ENCODE measurements at regions not wholly inside any gene's neighbourhood (a gene's known extent, or its start where the extent isn't known, plus 50 kb on each side); places are given as distances from the start of the nearest gene placed in this dataset.

- Mint-ChIP-seq H3K36me3 (peaks cover 3% of the 10 kb centered on the region; the same call in 1 of the 2 replicates), H3K27ac (no peak overlapping the region), H3K4me3 (no peak overlapping the region), H3K27me3 (ENCODE audit: low read depth) (peaks cover 3% of the 10 kb centered on the region; the same call in 1 of the 2 replicates), H3K9me3 (peaks cover 10% of the 10 kb centered on the region), H3K4me1 (peaks cover 23% of the 10 kb centered on the region)
- CTCF ChIA-PET, result interaction anchor here (1.4 kb wide), 1 partner anchor 190 kb away, joined by 4 read pairs; no protein-coding TSS in a partner anchor
- POLR2A ChIA-PET, result no interaction called here
- ATAC-seq (no peak), DNase-seq (ENCODE audit: low spot score) (no peak)
- TF ChIP-seq ZNF138 (CRISPR knock-in tag; conservative IDR thresholded peaks at IDR 0.05) (no peak), ZNF121 (CRISPR knock-in tag; IDR thresholded peaks at IDR 0.05) (peak; percentile 61; the same call in 1 of the 2 replicates)
Measured at GRCh38 chr19:29289020-29289419, 76.1 kb upstream of the UQCRFS1 start.

- Mint-ChIP-seq H3K27me3 (ENCODE audit: low read depth) (peaks cover 3% of the 10 kb centered on the region; the same call in 1 of the 2 replicates), H3K4me1 (peaks cover 16% of the 10 kb centered on the region), H3K36me3 (peaks cover 3% of the 10 kb centered on the region; the same call in 1 of the 2 replicates), H3K9me3 (peaks cover 19% of the 10 kb centered on the region), H3K27ac (no peak overlapping the region), H3K4me3 (no peak overlapping the region)
- no peak for TF ChIP-seq ZNF263 (CRISPR knock-in tag; IDR thresholded peaks at IDR 0.05; ENCODE audit: low read depth)
- TF ChIP-seq STAT6 (CRISPR knock-in tag; conservative IDR thresholded peaks at IDR 0.05; ENCODE audit: low read depth), result no peak
- TF ChIP-seq MXD4 (CRISPR knock-in tag; IDR thresholded peaks at IDR 0.05; ENCODE audit: borderline replicate concordance), result no peak
- no peak for TF ChIP-seq USF1 (CRISPR knock-in tag; IDR thresholded peaks at IDR 0.05)
- no peak for TF ChIP-seq ARID4B (CRISPR knock-in tag; IDR thresholded peaks at IDR 0.05; ENCODE audit: borderline replicate concordance)
- TF ChIP-seq CREB1 (CRISPR knock-in tag; IDR thresholded peaks at IDR 0.05), result no peak
- no peak for TF ChIP-seq ZNF512 (CRISPR knock-in tag; IDR thresholded peaks at IDR 0.05; ENCODE audit: borderline replicate concordance)
- TF ChIP-seq CTCF (IDR thresholded peaks at IDR 0.05), result no peak
- TF ChIP-seq E2F1 (CRISPR knock-in tag; IDR thresholded peaks at IDR 0.05), result no peak
- no peak for TF ChIP-seq GTF2I (CRISPR knock-in tag; conservative IDR thresholded peaks at IDR 0.05)
- no peak for TF ChIP-seq SP1 (CRISPR knock-in tag; conservative IDR thresholded peaks at IDR 0.05)
- TF ChIP-seq ERG (CRISPR knock-in tag; IDR thresholded peaks at IDR 0.05), result no peak
- TF ChIP-seq PRRX2 (CRISPR knock-in tag; IDR thresholded peaks at IDR 0.05), result no peak
- TF ChIP-seq TCF7 (CRISPR knock-in tag; IDR thresholded peaks at IDR 0.05; ENCODE audit: low read depth), result no peak
- no peak for TF ChIP-seq FOXP1 (CRISPR knock-in tag; IDR thresholded peaks at IDR 0.05; ENCODE audit: borderline replicate concordance)
- no peak for TF ChIP-seq CREM (CRISPR knock-in tag; IDR thresholded peaks at IDR 0.05)
- TF ChIP-seq NR3C1 (CRISPR knock-in tag; conservative IDR thresholded peaks at IDR 0.05; ENCODE audit: low read depth), result no peak
- ChIA-PET CTCF (interaction anchor here (0.6 to 1.9 kb wide), 23 partner anchors 8 to 315 kb away, joined by 3 to 12 read pairs (median 4); partner anchors contain the start of gene POP4), POLR2A (interaction anchor here (1.5 kb wide), 1 partner anchor 12 kb away, joined by 3 read pairs; no protein-coding TSS in a partner anchor)
- DNase-seq (ENCODE audit: low spot score) (peak; percentile 26), ATAC-seq (peak; percentile 62)
Measured at GRCh38 chr19:29290853-29291252, 77.9 kb upstream of the UQCRFS1 start.

Measured in WTC11 (cell line).